A673 (cell line): ENCODE measurements at regions not wholly inside any gene's neighbourhood (a gene's known extent, or its start where the extent isn't known, plus 50 kb on each side); places are given as distances from the start of the nearest gene placed in this dataset.

ENCODE experiments used
- EZH2 ChIP-seq: fragments of 200-600 bp; sonication (generic); IDR thresholded peaks from 2 replicates; pipeline ENCODE4 v1.6.1; 2017; ENCODE audit warnings: borderline replicate concordance, low read depth, mild to moderate bottlenecking, mixed read lengths, antibody characterized with exemption, low read length; ENCODE audit not compliant: poor library complexity, severe bottlenecking
- TF ChIP-seq, protein P1 (sequence below): fragments of 300-800, 200-600 bp; sonication (generic); conservative IDR thresholded peaks from 2 replicates; pipeline ENCODE4 v1.5.1; 2017; ENCODE audit warnings: low read depth, mild to moderate bottlenecking, antibody characterized with exemption, low read length, moderate library complexity, mixed read lengths

DNA sequence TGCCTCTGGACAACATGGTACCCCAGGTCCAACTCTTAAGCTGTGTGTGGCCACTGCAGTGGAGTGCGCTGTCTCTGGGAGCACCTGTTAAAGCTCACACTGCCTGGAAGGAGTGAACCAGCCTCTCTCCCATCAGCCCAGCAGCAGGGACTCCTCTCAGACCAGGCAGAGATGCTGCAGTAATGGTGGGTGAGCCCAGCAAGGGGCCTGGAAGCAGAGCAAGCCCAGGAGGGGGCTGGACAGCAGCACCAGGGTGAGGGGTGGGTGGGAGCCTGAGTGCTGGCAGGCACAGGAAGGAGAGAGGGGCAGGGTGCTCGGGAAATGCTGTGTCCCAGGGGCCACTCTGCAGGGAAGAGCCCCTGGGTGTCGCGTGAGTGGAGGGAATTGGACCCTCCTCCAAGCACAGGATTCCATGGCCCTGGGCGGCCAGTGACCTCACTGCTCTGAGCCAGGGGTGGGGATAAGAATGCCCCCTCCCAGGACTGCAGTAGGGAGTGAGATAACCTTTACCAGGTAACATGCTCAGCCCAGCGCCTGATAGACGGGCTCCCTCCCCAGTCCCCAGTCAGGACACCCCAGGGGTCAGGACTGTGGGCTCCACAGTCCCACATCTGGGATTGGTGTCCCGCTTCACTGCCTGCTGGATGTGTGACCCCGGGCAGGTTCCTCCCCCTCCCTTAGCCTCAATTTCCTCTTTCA lies 313.1 kb downstream of the MATN1 start:
- TF ChIP-seq, protein P1, sequence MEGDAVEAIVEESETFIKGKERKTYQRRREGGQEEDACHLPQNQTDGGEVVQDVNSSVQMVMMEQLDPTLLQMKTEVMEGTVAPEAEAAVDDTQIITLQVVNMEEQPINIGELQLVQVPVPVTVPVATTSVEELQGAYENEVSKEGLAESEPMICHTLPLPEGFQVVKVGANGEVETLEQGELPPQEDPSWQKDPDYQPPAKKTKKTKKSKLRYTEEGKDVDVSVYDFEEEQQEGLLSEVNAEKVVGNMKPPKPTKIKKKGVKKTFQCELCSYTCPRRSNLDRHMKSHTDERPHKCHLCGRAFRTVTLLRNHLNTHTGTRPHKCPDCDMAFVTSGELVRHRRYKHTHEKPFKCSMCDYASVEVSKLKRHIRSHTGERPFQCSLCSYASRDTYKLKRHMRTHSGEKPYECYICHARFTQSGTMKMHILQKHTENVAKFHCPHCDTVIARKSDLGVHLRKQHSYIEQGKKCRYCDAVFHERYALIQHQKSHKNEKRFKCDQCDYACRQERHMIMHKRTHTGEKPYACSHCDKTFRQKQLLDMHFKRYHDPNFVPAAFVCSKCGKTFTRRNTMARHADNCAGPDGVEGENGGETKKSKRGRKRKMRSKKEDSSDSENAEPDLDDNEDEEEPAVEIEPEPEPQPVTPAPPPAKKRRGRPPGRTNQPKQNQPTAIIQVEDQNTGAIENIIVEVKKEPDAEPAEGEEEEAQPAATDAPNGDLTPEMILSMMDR: no peak
- TF ChIP-seq EZH2: no peak
